GM21367 (cell line): ENCODE measurements at regions not wholly inside any gene's neighbourhood (a gene's known extent, or its start where the extent isn't known, plus 50 kb on each side); places are given as distances from the start of the nearest gene placed in this dataset.
"Not testable (repeated sequence)": the region's sequence is repeated elsewhere in the genome, so short reads cannot be mapped to it uniquely, and the experiment has no call there.

Experiments
- ATAC-seq: cut with Tn5 transposase; IDR thresholded peaks from one replicate; pipeline ENCODE4 v1.9.1; 2021; ENCODE audit not compliant: unreplicated experiment

GRCh38 chr10:64534616-64535015 lies 1013.4 kb downstream of the REEP3 start:
- no peak for ATAC-seq

- no peak for ATAC-seq
Observed at GRCh38 chr10:64535131-64535867, 1014.1 kb downstream of the REEP3 start.

- ATAC-seq = no peak
Observed at GRCh38 chr10:64537112-64537511, 1015.9 kb downstream of the REEP3 start.

GRCh38 chr10:64537928-64538327 lies 1016.7 kb downstream of the REEP3 start:
- no peak for ATAC-seq

GRCh38 chr10:64546073-64546472 lies 1024.9 kb downstream of the REEP3 start:
- no peak for ATAC-seq

GRCh38 chr10:64547168-64547567 lies 1026.0 kb downstream of the REEP3 start:
- ATAC-seq = no peak

- ATAC-seq = no peak
Observed at GRCh38 chr10:64555666-64556065, 1034.5 kb downstream of the REEP3 start.

- no peak for ATAC-seq
Observed at GRCh38 chr10:64558094-64558835, 1037.1 kb downstream of the REEP3 start.

- no peak for ATAC-seq
Observed at GRCh38 chr10:64571056-64571455, 1049.9 kb downstream of the REEP3 start.

- ATAC-seq = no peak
Observed at GRCh38 chr10:64573623-64574325, 1052.6 kb downstream of the REEP3 start.

GRCh38 chr10:64574371-64574770 lies 1053.2 kb downstream of the REEP3 start:
- ATAC-seq = no peak

GRCh38 chr10:64576497-64576896 lies 1055.3 kb downstream of the REEP3 start:
- no peak for ATAC-seq

GRCh38 chr10:64578757-64579156 lies 1057.6 kb downstream of the REEP3 start:
- ATAC-seq = not testable (repeated sequence)

- ATAC-seq = no peak
Observed at GRCh38 chr10:64586934-64587503, 1065.8 kb downstream of the REEP3 start.

- ATAC-seq = no peak
Observed at GRCh38 chr10:64594072-64594471, 1072.9 kb downstream of the REEP3 start.

GRCh38 chr10:64598600-64598999 lies 1077.4 kb downstream of the REEP3 start:
- ATAC-seq = no peak

GRCh38 chr10:64601298-64601697 lies 1080.1 kb downstream of the REEP3 start:
- ATAC-seq = no peak

GRCh38 chr10:64617085-64617484 lies 1095.9 kb downstream of the REEP3 start:
- no peak for ATAC-seq

- ATAC-seq = no peak
Observed at GRCh38 chr10:64619102-64619501, 1097.9 kb downstream of the REEP3 start.

- no peak for ATAC-seq
Observed at GRCh38 chr10:64626924-64627323, 1105.7 kb downstream of the REEP3 start.

- no peak for ATAC-seq
Observed at GRCh38 chr10:64630534-64630933, 1109.3 kb downstream of the REEP3 start.
